Fibroblast of lung (primary cell): ENCODE measurements at regions not wholly inside any gene's neighbourhood (a gene's known extent, or its start where the extent isn't known, plus 50 kb on each side); places are given as distances from the start of the nearest gene placed in this dataset.

Source experiments
- DNase-seq, 2 donors: peaks; one replicate each; pipeline versions ENCODE4 v3.0.0 to v3.0.0-alpha.2; 2010; ENCODE audit warnings: low read depth in 2 of 2
- H2AFZ ChIP-seq: 2 replicates; pipeline ENCODE4 v1.5.1; 2012; ENCODE audit warnings: low read length, control low read depth, inconsistent platforms
- H3K27ac ChIP-seq: 2 replicates; pipeline ENCODE4 v1.5.1; 2011; ENCODE audit warnings: low read length, control low read depth; ENCODE audit not compliant: insufficient read depth
- H3K27me3 ChIP-seq: 2 replicates; pipeline ENCODE4 v1.5.1; 2011; ENCODE audit warnings: mild to moderate bottlenecking, low read length; ENCODE audit not compliant: control insufficient read depth, insufficient read depth
- H3K36me3 ChIP-seq: 2 replicates; pipeline ENCODE4 v1.5.1; 2011; ENCODE audit warnings: low read length; ENCODE audit not compliant: control insufficient read depth, insufficient read depth
- H3K4me1 ChIP-seq: 2 replicates; pipeline ENCODE4 v1.5.1; 2011; ENCODE audit warnings: low read length; ENCODE audit not compliant: control insufficient read depth, insufficient read depth; ENCODE audit errors: extremely low read depth
- H3K4me2 ChIP-seq: 2 replicates; pipeline ENCODE4 v1.5.1; 2011; ENCODE audit warnings: low read length, control low read depth; ENCODE audit not compliant: insufficient read depth; ENCODE audit errors: extremely low read depth
- H3K4me3 ChIP-seq, 4 experiments: fragments of 200-600 bp in 1 of 4; sonication (generic) in 1 of 4; replicated peaks in 1 of 4; 2 replicates each; pipeline ENCODE4 v1.5.1; 2011 to 2016; ENCODE audit warnings: low read length in 4 of 4, low read depth in 3 of 4, mild to moderate bottlenecking in 3 of 4, control low read depth in 2 of 4, inconsistent platforms in 1 of 4, mixed read lengths in 1 of 4; ENCODE audit not compliant: insufficient read depth in 1 of 4; ENCODE audit errors: control extremely low read depth in 1 of 4
- H3K79me2 ChIP-seq: 2 replicates; pipeline ENCODE4 v1.5.1; 2012; ENCODE audit warnings: mild to moderate bottlenecking, low read length, inconsistent platforms; ENCODE audit not compliant: control insufficient read depth, insufficient read depth
- H3K9ac ChIP-seq: 2 replicates; pipeline ENCODE4 v1.5.1; 2011; ENCODE audit warnings: mild to moderate bottlenecking, low read length, control low read depth; ENCODE audit not compliant: insufficient read depth
- H3K9me3 ChIP-seq: 2 replicates; pipeline ENCODE4 v1.5.1; 2012; ENCODE audit warnings: low read depth, low read length; ENCODE audit not compliant: control insufficient read depth, insufficient read depth
- H4K20me1 ChIP-seq: 2 replicates; pipeline ENCODE4 v1.5.1; 2011; ENCODE audit warnings: low read length; ENCODE audit not compliant: control insufficient read depth, insufficient read depth; ENCODE audit errors: extremely low read depth
- EZH2 ChIP-seq: IDR thresholded peaks from 2 replicates; pipeline ENCODE4 v1.5.1; 2012; ENCODE audit warnings: low read length, control low read depth, mild to moderate bottlenecking; ENCODE audit errors: missing control alignments
- TF ChIP-seq, protein P1 (sequence below), 2 donors: IDR thresholded peaks in 1 of 2; conservative IDR thresholded peaks in 1 of 2; 1 replicate in 1 of 2; 2 replicates in 1 of 2; pipeline ENCODE4 v1.5.1; 2011 to 2012; ENCODE audit warnings: low read length in 2 of 2, control low read depth in 1 of 2, inconsistent platforms in 1 of 2, low read depth in 1 of 2, mild to moderate bottlenecking in 1 of 2

DNA sequence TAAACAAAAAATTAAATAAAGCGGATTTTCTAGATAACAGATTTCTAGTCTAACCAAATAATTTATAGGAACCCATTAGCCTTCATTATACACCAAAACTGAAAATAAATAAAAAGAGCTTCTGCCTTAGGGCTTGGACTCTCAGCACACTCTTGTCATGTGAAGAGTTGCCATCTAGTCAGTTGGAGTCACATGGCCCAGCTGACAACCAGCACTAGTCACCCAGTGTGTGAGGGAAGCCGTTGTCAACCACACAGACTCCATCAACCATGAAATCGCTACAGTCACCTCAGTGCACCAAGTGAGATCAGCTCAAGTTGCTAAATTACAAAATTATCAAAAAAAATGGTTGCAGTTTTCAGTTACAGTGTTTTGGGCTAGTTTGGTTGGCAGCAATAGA, 470.0 kb downstream of the GASK1B start:
- Histone ChIP-seq H3K9me3 (no peaks in the 10 kb centered on the region), H3K36me3 (no peaks in the 10 kb centered on the region), H3K4me3 (no peak overlapping the region), H3K79me2 (no peaks in the 10 kb centered on the region), H3K9ac (no peak overlapping the region), H2AFZ (no peak overlapping the region), H3K27me3 (no peaks in the 10 kb centered on the region), H3K4me2 (no peak overlapping the region), H3K4me1 (no peaks in the 10 kb centered on the region), H4K20me1 (no peaks in the 10 kb centered on the region), H3K27ac (no peak overlapping the region)
- DNase-seq: no peak
- TF ChIP-seq, protein P1, sequence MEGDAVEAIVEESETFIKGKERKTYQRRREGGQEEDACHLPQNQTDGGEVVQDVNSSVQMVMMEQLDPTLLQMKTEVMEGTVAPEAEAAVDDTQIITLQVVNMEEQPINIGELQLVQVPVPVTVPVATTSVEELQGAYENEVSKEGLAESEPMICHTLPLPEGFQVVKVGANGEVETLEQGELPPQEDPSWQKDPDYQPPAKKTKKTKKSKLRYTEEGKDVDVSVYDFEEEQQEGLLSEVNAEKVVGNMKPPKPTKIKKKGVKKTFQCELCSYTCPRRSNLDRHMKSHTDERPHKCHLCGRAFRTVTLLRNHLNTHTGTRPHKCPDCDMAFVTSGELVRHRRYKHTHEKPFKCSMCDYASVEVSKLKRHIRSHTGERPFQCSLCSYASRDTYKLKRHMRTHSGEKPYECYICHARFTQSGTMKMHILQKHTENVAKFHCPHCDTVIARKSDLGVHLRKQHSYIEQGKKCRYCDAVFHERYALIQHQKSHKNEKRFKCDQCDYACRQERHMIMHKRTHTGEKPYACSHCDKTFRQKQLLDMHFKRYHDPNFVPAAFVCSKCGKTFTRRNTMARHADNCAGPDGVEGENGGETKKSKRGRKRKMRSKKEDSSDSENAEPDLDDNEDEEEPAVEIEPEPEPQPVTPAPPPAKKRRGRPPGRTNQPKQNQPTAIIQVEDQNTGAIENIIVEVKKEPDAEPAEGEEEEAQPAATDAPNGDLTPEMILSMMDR (conservative IDR thresholded peaks at IDR 0.05 in 1 of 2, IDR thresholded peaks at IDR 0.05 in 1 of 2; ENCODE audit: low read depth in 1 of 2, low read length in 2 of 2): no peak

DNA sequence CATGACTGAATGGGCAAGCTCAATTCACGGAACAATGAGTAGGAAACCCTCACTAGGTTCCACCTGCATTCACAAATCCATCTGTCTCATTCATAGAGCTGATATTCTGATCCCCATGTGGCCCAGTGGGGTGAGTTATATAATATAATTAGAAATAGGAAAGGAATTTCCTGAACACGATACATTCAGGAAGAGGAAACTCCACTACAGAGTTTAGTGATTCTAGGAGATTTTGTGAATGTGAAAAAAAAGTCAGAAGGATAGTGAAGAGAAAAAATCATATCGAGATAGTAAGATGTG, 471.2 kb downstream of the GASK1B start:
- Histone ChIP-seq H3K4me1 (no peaks in the 10 kb centered on the region), H3K9ac (no peak overlapping the region), H2AFZ (no peak overlapping the region), H3K4me3 (no peak overlapping the region), H4K20me1 (no peaks in the 10 kb centered on the region), H3K79me2 (no peaks in the 10 kb centered on the region), H3K27me3 (no peaks in the 10 kb centered on the region), H3K36me3 (no peaks in the 10 kb centered on the region), H3K27ac (no peak overlapping the region), H3K9me3 (no peaks in the 10 kb centered on the region), H3K4me2 (no peak overlapping the region)
- no peak for TF ChIP-seq EZH2
- TF ChIP-seq, protein P1 (conservative IDR thresholded peaks at IDR 0.05 in 1 of 2, IDR thresholded peaks at IDR 0.05 in 1 of 2; ENCODE audit: low read depth in 1 of 2, low read length in 2 of 2): no peak
- peak in 1 of 2 donors; percentile 0 for DNase-seq

DNA sequence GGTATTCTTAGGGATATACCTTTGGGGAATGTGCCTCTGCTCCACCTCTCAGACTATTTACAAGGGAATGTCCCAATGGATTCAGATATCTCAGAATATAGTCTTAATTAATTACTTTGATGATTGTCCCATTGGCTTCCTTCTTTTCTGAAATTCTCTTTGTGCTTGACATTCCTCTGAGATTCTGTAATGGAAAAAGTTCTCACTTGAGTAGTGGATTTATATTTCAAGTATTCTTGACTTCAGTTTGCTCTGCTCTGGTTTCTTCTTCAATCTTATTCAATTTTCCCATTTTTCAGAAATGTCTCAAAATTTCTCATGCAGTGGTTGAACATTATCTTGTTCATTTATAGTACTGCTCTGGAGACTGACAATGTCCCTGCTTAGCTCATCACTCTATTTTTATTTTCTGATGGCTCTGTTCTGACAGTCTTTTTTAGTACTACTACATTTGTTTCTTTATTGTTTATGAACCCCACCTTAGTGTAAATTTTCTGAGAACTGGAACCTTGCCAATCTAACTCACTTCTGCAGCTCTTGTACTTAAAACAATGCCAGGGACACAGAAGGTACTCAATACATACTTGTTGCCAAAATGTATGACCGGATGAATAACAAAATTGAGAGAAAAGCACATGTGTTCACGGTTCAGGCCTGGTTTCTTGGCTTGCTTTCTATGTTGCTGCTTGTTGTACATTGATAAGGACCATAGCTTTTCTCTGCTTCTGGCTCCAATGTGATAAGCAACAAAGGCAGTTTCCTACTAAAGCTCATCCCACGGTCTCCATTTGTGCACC, 471.7 kb downstream of the GASK1B start:
- no peaks in the 10 kb centered on the region for H3K79me2 ChIP-seq
- H3K4me2 ChIP-seq: no peak overlapping the region
- H2AFZ ChIP-seq: no peak overlapping the region
- no peaks in the 10 kb centered on the region for H4K20me1 ChIP-seq
- H3K9ac ChIP-seq: no peak overlapping the region
- no peaks in the 10 kb centered on the region for H3K27me3 ChIP-seq
- no peak for TF ChIP-seq EZH2
- TF ChIP-seq, protein P1 (conservative IDR thresholded peaks at IDR 0.05 in 1 of 2, IDR thresholded peaks at IDR 0.05 in 1 of 2; ENCODE audit: low read depth in 1 of 2, low read length in 2 of 2): no peak
- peak in 1 of 2 donors; percentile 46 for DNase-seq
- no peak overlapping the region for H3K4me3 ChIP-seq
- no peaks in the 10 kb centered on the region for H3K9me3 ChIP-seq
- no peaks in the 10 kb centered on the region for H3K36me3 ChIP-seq
- H3K27ac ChIP-seq: no peak overlapping the region
- no peaks in the 10 kb centered on the region for H3K4me1 ChIP-seq
